Mesothelial cell of epicardium (in vitro differentiated cells): ENCODE measurements at regions not wholly inside any gene's neighbourhood (a gene's known extent, or its start where the extent isn't known, plus 50 kb on each side); places are given as distances from the start of the nearest gene placed in this dataset.

ENCODE experiments used
- DNase-seq, 2 experiments: peaks; one replicate each; pipeline ENCODE4 v3.0.0; 2021; ENCODE audit warnings: low spot score in 2 of 2; ENCODE audit not compliant: unreplicated experiment in 2 of 2
- H3K27ac Mint-ChIP-seq: 2 replicates; pipeline ENCODE4 v1.8.0; 2021; ENCODE audit warnings: mixed read lengths
- H3K27me3 Mint-ChIP-seq: 2 replicates; pipeline ENCODE4 v1.8.0; 2021; ENCODE audit warnings: low read depth, mixed read lengths
- H3K36me3 Mint-ChIP-seq: 2 replicates; pipeline ENCODE4 v1.8.0; 2021; ENCODE audit warnings: mixed read lengths
- H3K4me1 Mint-ChIP-seq: 2 replicates; pipeline ENCODE4 v1.8.0; 2021; ENCODE audit warnings: mixed read lengths
- H3K4me3 Mint-ChIP-seq: 2 replicates; pipeline ENCODE4 v1.8.0; 2021; ENCODE audit warnings: mild to moderate bottlenecking, moderate library complexity, mixed read lengths
- H3K9me3 Mint-ChIP-seq: 2 replicates; pipeline ENCODE4 v1.8.0; 2021; ENCODE audit warnings: mixed read lengths
- TF ChIP-seq, protein P1 (sequence below): fragments of 200-600 bp; sonication (generic); IDR thresholded peaks from one replicate; pipeline ENCODE4 v1.5.0; 2021; ENCODE audit warnings: antibody characterized with exemption; ENCODE audit not compliant: unreplicated experiment

DNA sequence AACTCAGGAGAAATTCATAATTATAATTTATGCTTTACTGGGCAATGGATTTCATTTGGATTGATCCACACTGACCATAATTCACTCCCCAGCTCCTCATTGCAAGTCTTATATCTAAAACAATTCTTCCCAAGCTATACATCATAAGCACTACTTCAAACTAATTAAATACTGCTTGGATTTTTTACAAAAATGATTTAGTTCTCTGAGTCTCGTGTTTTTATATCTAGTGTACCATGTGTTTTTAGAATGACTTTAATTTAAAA lies 443.8 kb downstream of the GPAM start:
- no peak for DNase-seq
- no peaks in the 10 kb centered on the region for H3K4me1 Mint-ChIP-seq
- peaks cover 13% of the 10 kb centered on the region for H3K27me3 Mint-ChIP-seq
- TF ChIP-seq, protein P1, sequence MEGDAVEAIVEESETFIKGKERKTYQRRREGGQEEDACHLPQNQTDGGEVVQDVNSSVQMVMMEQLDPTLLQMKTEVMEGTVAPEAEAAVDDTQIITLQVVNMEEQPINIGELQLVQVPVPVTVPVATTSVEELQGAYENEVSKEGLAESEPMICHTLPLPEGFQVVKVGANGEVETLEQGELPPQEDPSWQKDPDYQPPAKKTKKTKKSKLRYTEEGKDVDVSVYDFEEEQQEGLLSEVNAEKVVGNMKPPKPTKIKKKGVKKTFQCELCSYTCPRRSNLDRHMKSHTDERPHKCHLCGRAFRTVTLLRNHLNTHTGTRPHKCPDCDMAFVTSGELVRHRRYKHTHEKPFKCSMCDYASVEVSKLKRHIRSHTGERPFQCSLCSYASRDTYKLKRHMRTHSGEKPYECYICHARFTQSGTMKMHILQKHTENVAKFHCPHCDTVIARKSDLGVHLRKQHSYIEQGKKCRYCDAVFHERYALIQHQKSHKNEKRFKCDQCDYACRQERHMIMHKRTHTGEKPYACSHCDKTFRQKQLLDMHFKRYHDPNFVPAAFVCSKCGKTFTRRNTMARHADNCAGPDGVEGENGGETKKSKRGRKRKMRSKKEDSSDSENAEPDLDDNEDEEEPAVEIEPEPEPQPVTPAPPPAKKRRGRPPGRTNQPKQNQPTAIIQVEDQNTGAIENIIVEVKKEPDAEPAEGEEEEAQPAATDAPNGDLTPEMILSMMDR, result no peak
- H3K4me3 Mint-ChIP-seq, result no peak overlapping the region
- no peak overlapping the region for H3K27ac Mint-ChIP-seq
- H3K36me3 Mint-ChIP-seq, result no peaks in the 10 kb centered on the region
- peaks cover 9% of the 10 kb centered on the region for H3K9me3 Mint-ChIP-seq

- Mint-ChIP-seq H3K36me3 (no peaks in the 10 kb centered on the region), H3K9me3 (peaks cover 13% of the 10 kb centered on the region), H3K4me1 (no peaks in the 10 kb centered on the region), H3K4me3 (no peak overlapping the region), H3K27me3 (no peaks in the 10 kb centered on the region), H3K27ac (no peak overlapping the region)
- TF ChIP-seq, protein P1, result no peak
- no peak for DNase-seq
Measured at GRCh38 chr10:111745982-111746381, 437.6 kb downstream of the GPAM start.

GRCh38 chr10:111747751-111748150 lies 435.8 kb downstream of the GPAM start:
- TF ChIP-seq, protein P1, result no peak
- Mint-ChIP-seq H3K4me3 (no peak overlapping the region), H3K36me3 (no peaks in the 10 kb centered on the region), H3K9me3 (peaks cover 21% of the 10 kb centered on the region), H3K4me1 (no peaks in the 10 kb centered on the region), H3K27me3 (no peaks in the 10 kb centered on the region), H3K27ac (no peak overlapping the region)
- no peak for DNase-seq

- no peak for DNase-seq
- no peaks in the 10 kb centered on the region for H3K4me1 Mint-ChIP-seq
- TF ChIP-seq, protein P1, result no peak
Measured at GRCh38 chr10:111748184-111748583, 435.4 kb downstream of the GPAM start.

DNA sequence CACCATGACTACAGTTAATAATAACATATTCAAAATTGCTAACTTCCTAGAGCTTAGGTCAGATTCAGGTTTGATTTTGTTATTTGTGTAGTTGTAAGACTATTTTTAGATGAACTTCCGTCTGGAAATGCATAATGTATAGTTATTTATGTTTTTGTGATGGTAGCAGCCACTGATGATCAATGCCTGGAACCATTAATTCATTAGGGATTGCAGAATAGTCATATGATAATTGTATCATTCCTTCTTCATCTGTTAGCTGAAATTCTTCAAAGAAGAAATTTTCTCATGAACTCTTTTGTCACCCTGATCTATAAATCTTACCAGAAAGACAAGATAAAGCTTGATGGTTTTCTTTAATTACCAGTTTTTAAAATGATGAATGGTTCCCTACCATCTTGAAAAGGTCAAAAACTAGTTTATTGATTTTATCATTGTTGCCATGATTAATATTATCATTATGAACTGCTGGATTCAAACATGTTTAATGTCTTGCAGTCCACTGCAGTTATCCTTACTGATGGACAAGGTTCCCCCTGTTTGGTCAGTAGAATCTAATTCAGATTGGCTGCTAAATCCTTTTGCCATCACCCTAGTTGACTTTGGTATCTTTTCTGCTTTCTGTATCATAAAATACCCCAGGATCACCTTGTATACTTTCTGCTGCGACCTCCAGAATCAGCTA lies 433.3 kb downstream of the GPAM start:
- TF ChIP-seq, protein P1, result no peak
- H3K27ac Mint-ChIP-seq, result no peak overlapping the region
- no peak overlapping the region for H3K4me3 Mint-ChIP-seq
- H3K4me1 Mint-ChIP-seq, result no peaks in the 10 kb centered on the region
- no peaks in the 10 kb centered on the region for H3K27me3 Mint-ChIP-seq
- peaks cover 34% of the 10 kb centered on the region for H3K9me3 Mint-ChIP-seq
- no peak for DNase-seq
- H3K36me3 Mint-ChIP-seq, result peaks cover 3% of the 10 kb centered on the region

More at GRCh38 chr10:111748184-111748583, 435.4 kb downstream of the GPAM start:
- Mint-ChIP-seq H3K27ac (no peak overlapping the region), H3K36me3 (no peaks in the 10 kb centered on the region), H3K27me3 (no peaks in the 10 kb centered on the region), H3K9me3 (peaks cover 23% of the 10 kb centered on the region), H3K4me3 (no peak overlapping the region)
